GM18858 (cell line): ENCODE measurements at regions not wholly inside any gene's neighbourhood (a gene's known extent, or its start where the extent isn't known, plus 50 kb on each side); places are given as distances from the start of the nearest gene placed in this dataset.
"Not testable (repeated sequence)": the region's sequence is repeated elsewhere in the genome, so short reads cannot be mapped to it uniquely, and the experiment has no call there.

Experiments
- ATAC-seq: cut with Tn5 transposase; IDR thresholded peaks from one replicate; pipeline ENCODE4 v1.9.1; 2021; ENCODE audit not compliant: unreplicated experiment

GRCh38 chr7:19537942-19538401, 170.9 kb downstream of the POLR1F start:
- no peak for ATAC-seq

- no peak for ATAC-seq
These were observed 175.6 kb downstream of the POLR1F start for GRCh38 chr7:19533266-19533665.

- ATAC-seq = no peak
These were observed 178.0 kb downstream of the POLR1F start for GRCh38 chr7:19530852-19531251.

- no peak for ATAC-seq
These were observed 178.6 kb downstream of the POLR1F start for GRCh38 chr7:19530261-19530660.

GRCh38 chr7:19526639-19527038, 182.2 kb downstream of the POLR1F start:
- no peak for ATAC-seq

- no peak for ATAC-seq
These were observed 186.4 kb downstream of the POLR1F start for GRCh38 chr7:19522486-19522885.

- no peak for ATAC-seq
These were observed 188.4 kb downstream of the POLR1F start for GRCh38 chr7:19520392-19520791.

GRCh38 chr7:19519443-19520021, 189.3 kb downstream of the POLR1F start:
- ATAC-seq = no peak

GRCh38 chr7:19517546-19517945, 191.3 kb downstream of the POLR1F start:
- ATAC-seq = not testable (repeated sequence)

GRCh38 chr7:19508821-19509220, 200.0 kb downstream of the POLR1F start:
- no peak for ATAC-seq

GRCh38 chr7:19508124-19508523, 200.7 kb downstream of the POLR1F start:
- no peak for ATAC-seq

GRCh38 chr7:19491821-19492452, 216.9 kb downstream of the POLR1F start:
- peak; percentile 75 for ATAC-seq

- ATAC-seq = no peak
These were observed 217.5 kb downstream of the POLR1F start for GRCh38 chr7:19491371-19491770.

- no peak for ATAC-seq
These were observed 219.5 kb downstream of the POLR1F start for GRCh38 chr7:19489162-19489820.

GRCh38 chr7:19488056-19488455, 220.8 kb downstream of the POLR1F start:
- no peak for ATAC-seq

- ATAC-seq = no peak
These were observed 226.2 kb downstream of the POLR1F start for GRCh38 chr7:19482628-19483027.

GRCh38 chr7:19480383-19480782, 228.5 kb downstream of the POLR1F start:
- no peak for ATAC-seq

- ATAC-seq = no peak
These were observed 238.8 kb downstream of the POLR1F start for GRCh38 chr7:19470031-19470430.

- no peak for ATAC-seq
These were observed 243.0 kb downstream of the POLR1F start for GRCh38 chr7:19465861-19466260.

- ATAC-seq = no peak
These were observed 244.1 kb downstream of the POLR1F start for GRCh38 chr7:19464751-19465150.

- ATAC-seq = no peak
These were observed 244.6 kb downstream of the POLR1F start for GRCh38 chr7:19464241-19464640.

- no peak for ATAC-seq
These were observed 245.3 kb downstream of the POLR1F start for GRCh38 chr7:19463581-19463980.
